ELR (cell line): ENCODE measurements at regions not wholly inside any gene's neighbourhood (a gene's known extent, or its start where the extent isn't known, plus 50 kb on each side); places are given as distances from the start of the nearest gene placed in this dataset.
A peak's percentile ranks its signal among the peaks of the same experiment; 100 is the strongest.
"Not testable (repeated sequence)": the region's sequence is repeated elsewhere in the genome, so short reads cannot be mapped to it uniquely, and the experiment has no call there.

Source experiments
- DNase-seq: peaks from one replicate; pipeline ENCODE4 v3.0.0-alpha.2; 2015; ENCODE audit warnings: low read depth

- no peak for DNase-seq
Observed at GRCh38 chr7:119594956-119595355, 678.0 kb upstream of the KCND2 start.

- no peak for DNase-seq
Observed at GRCh38 chr7:119596651-119597050, 676.3 kb upstream of the KCND2 start.

- DNase-seq = no peak
Observed at GRCh38 chr7:119606297-119606696, 666.7 kb upstream of the KCND2 start.

- DNase-seq = no peak
Observed at GRCh38 chr7:119620769-119621168, 652.2 kb upstream of the KCND2 start.

GRCh38 chr7:119623427-119623826 lies 649.5 kb upstream of the KCND2 start:
- DNase-seq = no peak

GRCh38 chr7:119630406-119630969 lies 642.5 kb upstream of the KCND2 start:
- no peak for DNase-seq

- not testable (repeated sequence) for DNase-seq
Observed at GRCh38 chr7:119633812-119634211, 639.2 kb upstream of the KCND2 start.

- no peak for DNase-seq
Observed at GRCh38 chr7:119640326-119640725, 632.6 kb upstream of the KCND2 start.

GRCh38 chr7:119640861-119641260 lies 632.1 kb upstream of the KCND2 start:
- DNase-seq = no peak

GRCh38 chr7:119643558-119643957 lies 629.4 kb upstream of the KCND2 start:
- DNase-seq = no peak

- no peak for DNase-seq
Observed at GRCh38 chr7:119647286-119647685, 625.7 kb upstream of the KCND2 start.

GRCh38 chr7:119648752-119649151 lies 624.2 kb upstream of the KCND2 start:
- not testable (repeated sequence) for DNase-seq

- DNase-seq = no peak
Observed at GRCh38 chr7:119660080-119660479, 612.9 kb upstream of the KCND2 start.

GRCh38 chr7:119664601-119665000 lies 608.4 kb upstream of the KCND2 start:
- peak; percentile 56 for DNase-seq

- DNase-seq = no peak
Observed at GRCh38 chr7:119665796-119666195, 607.2 kb upstream of the KCND2 start.

GRCh38 chr7:119681336-119681735 lies 591.6 kb upstream of the KCND2 start:
- no peak for DNase-seq

- DNase-seq = no peak
Observed at GRCh38 chr7:119684763-119685162, 588.2 kb upstream of the KCND2 start.

- no peak for DNase-seq
Observed at GRCh38 chr7:119685906-119686305, 587.1 kb upstream of the KCND2 start.

- DNase-seq = no peak
Observed at GRCh38 chr7:119688831-119689230, 584.1 kb upstream of the KCND2 start.

GRCh38 chr7:119692541-119692940 lies 580.4 kb upstream of the KCND2 start:
- DNase-seq = no peak

GRCh38 chr7:119694506-119694905 lies 578.5 kb upstream of the KCND2 start:
- DNase-seq = no peak

GRCh38 chr7:119696336-119696735 lies 576.6 kb upstream of the KCND2 start:
- no peak for DNase-seq

- no peak for DNase-seq
Observed at GRCh38 chr7:119703895-119704294, 569.1 kb upstream of the KCND2 start.

- DNase-seq = no peak
Observed at GRCh38 chr7:119706608-119707007, 566.4 kb upstream of the KCND2 start.

- no peak for DNase-seq
Observed at GRCh38 chr7:119708891-119709290, 564.1 kb upstream of the KCND2 start.
